ENCODE measurements at regions not wholly inside any gene's neighbourhood (a gene's known extent, or its start where the extent isn't known, plus 50 kb on each side); places are given as distances from the start of the nearest gene placed in this dataset.
A peak's percentile ranks its signal among the peaks of the same experiment; 100 is the strongest.
"Not testable (repeated sequence)": the region's sequence is repeated elsewhere in the genome, so short reads cannot be mapped to it uniquely, and the experiment has no call there.

DNA sequence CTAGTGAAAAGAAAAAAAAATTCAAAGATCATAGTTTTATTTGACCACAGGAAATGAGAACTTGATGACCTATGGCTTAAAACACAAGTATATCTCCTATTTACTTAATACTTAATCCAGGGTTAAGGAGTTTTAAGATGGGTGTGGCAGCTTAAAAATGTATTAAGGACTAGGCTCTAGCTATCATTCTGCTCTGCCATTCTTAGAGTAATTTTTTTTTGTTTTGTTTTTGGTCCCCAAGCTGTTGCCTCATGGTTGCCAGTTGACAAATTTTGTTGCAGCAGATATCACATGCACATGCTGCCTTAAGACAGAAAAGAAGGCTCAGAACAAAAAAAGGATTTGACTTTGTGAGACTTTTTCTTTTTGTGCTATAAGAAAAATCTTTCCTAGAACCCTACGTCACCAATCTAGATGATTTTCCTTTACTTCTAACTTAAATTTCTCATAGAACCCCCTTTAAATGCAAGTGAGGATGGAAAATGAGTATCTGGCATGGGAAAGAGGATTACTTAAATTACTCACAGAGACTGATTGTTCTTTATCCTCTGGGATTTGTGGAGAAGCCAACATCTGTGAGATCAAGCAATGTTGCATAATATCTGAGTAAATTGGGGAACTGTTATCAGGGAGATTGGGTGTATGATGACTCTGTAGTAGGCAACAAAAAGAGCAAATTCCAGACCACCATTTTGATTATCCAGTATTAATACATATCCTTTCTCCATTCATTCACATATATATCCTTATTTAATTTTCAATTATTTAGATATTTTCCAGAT, 364.7 kb upstream of the CD180 start:
- DNase-seq (ENCODE audit: low read depth): no peak

DNA sequence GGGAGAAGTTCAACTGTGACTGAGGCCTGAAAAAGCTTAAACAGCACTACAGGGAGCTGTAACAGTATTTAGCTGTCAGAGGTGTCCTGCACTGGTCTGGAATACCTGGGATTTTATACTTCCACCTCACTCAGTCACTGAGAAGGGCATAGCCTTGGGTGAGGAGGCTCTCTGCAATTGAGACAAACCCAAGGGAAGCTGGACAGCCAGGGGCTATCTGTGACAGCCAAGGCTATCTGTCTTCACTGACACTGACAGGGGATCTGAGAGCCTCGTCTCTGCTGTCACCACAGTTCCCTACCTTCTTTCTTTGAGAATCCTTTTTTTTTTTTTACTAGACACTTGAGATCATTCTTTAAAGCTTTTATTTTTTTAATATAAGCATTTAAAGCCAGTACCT, 356.2 kb upstream of the CD180 start:
- no peak for DNase-seq (ENCODE audit: low read depth)

DNA sequence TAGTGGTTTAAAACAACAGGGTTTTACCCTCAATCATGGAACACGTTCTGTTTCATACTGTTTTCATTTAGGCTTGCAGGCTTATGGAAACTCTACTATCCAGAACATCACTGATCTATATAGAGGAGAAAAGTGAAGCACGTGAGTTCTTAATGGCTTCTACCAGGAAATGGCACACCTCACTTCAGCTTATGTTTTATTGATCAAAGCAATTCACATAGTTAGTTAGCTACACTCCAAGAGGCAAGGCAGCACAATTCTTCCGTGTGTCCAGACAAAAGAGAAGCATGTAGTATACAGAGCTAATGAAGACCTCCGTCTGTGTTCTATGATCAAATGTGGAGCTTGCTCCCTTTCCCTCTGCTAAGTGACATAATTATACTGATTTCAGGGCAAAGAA, 353.3 kb upstream of the CD180 start:
- no peak for DNase-seq (ENCODE audit: low read depth)

DNA sequence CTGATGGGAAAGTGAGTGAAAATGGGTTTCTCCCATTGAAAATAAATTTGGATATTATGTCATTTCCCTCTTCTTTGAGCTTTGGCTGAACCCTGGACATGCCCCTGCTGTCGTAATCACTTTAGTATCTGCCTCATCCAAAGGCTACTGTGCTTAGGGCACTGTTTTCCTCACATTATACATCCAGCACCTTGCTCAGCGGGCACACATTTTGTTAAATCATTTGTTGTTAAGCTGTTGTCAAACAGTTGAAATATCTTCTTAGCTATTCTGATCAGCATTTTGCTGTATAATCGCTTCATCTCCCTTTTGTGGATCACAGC, 352.7 kb upstream of the CD180 start:
- no peak for DNase-seq (ENCODE audit: low read depth)

DNA sequence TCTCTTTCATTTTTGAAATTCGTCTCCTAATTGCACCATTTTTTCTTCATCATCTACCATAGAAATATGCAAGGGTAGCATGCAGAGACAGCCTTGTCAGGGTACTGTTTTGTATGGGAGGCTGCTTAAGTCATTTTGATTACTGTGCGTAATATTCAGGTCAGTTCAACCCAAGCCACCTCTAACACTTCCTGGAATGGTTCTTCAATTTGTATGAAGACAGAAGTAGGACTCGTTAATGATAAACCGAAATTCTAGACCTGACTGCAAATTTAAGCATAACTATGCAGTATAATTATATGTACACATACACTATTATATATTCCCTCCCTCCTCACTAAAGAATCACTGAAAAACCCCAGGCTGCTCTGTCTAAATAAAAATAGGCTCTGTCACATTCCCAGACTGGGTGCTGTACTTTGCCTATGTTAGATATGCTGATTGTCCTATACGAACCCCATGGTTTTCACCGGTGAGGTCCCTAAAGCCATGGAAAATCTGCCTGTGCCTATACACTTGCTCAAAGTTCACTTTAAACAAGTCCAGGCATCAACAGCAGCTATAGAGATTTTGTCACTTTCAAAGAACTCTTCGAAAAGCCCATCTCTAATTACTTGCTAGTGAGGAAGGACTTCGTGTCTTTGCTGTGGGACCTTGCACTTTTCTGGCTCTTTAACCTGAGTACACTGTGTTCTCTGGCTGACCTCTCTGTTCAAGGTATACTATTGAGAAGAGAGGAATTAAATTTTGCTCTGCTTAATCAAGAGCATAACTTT, 352.1 kb upstream of the CD180 start:
- no peak for DNase-seq (ENCODE audit: low read depth)

DNA sequence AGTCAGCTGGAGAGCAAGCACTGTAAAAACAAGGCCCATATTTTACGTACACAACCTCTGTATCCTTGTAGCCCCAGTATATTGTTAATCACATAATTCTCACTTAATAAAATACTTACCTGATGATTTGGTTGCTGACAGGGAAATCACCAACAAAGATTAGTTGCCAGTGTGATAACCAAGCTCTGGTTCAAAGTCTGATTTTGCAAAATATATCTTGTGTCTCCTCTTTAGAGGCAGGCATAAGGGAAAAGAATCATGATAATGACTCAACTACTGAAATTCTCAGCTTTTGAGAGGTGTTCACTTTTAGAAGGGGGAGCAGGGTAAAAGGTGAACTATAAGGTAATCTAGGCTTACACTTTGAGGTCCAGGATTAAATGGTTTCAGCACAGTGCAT, 351.1 kb upstream of the CD180 start:
- DNase-seq (ENCODE audit: low read depth): no peak

DNA sequence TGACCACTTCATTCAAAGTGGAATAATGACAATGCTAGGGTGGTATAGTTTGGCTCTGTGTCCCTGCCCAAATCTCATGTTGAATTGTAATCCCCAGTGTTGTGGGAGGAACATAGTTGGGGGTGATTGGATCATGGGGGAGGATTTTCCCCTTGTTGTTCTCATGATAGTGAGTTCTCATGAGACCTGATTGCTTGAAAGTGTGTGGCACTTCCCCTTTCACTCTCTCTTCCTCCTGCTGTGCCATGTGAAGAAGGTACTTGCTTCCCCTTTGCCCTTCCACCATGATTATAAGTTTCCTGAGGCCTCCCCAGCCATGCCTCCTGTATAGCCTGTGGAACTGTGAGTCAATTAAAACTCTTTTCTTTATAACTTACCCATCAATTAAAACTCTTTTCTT, 348.3 kb upstream of the CD180 start:
- DNase-seq (ENCODE audit: low read depth): not testable (repeated sequence)

DNA sequence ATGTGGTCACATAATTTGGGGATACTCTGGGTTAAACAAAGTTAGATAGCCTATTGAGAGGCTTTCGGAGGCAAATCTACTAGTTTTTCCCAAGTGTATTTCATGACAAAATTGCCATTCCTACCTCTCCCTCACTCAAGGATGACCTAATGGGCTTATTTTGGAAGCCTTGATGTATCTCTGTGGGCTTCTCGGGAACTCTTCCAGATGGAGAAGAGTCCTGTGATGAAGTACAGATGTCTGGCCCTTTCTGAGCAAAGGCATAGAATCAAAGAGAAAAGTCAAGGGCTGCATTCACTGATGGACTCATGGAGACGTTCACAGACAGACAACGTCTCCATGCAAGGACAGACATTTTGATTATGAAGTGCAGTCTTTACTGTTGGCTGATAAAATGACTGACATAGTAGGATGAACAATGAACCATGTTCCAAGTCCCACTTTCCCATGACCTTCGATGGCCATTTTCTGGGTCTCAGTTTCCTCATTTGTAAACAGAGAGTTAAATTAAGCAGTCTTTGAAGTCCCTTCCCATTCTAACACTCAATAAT, 347.2 kb upstream of the CD180 start:
- DNase-seq (ENCODE audit: low read depth): no peak

DNA sequence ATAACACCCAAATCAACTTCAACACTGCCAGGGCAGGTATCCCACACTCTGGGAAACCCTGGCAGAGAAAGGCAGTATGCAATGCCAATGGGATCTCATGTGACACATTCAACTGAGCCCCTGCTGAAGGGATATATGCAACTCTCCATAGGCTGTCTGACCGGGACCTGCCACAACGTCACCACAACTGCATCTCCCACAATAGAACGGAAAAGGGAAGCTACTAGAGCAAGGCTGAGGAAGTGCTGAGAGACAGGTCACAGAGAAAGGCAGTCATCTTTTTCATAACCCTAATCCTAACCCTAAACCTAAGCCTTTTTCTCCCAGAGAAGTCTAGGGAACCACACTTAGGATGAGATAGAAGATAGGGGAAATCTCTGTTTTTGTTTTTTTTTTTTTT, 345.9 kb upstream of the CD180 start:
- DNase-seq (ENCODE audit: low read depth): no peak

DNA sequence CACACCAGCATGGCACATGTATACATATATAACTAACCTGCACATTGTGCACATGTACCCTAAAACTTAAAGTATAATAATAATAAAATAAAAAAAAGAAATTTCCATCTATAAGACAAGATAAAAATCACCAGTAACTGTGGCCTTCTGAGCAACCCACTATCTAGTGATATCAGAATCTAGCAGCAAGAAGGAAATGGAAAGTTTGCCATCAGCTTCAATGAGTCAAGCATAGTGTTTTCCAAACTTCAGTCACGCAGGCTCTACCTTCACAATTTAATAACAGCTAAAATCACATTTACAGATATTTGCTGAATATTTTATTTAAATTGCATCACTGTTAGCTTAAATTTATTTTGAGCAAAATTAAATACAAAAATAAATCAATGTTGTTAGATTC, 345.3 kb upstream of the CD180 start:
- DNase-seq (ENCODE audit: low read depth): no peak

DNA sequence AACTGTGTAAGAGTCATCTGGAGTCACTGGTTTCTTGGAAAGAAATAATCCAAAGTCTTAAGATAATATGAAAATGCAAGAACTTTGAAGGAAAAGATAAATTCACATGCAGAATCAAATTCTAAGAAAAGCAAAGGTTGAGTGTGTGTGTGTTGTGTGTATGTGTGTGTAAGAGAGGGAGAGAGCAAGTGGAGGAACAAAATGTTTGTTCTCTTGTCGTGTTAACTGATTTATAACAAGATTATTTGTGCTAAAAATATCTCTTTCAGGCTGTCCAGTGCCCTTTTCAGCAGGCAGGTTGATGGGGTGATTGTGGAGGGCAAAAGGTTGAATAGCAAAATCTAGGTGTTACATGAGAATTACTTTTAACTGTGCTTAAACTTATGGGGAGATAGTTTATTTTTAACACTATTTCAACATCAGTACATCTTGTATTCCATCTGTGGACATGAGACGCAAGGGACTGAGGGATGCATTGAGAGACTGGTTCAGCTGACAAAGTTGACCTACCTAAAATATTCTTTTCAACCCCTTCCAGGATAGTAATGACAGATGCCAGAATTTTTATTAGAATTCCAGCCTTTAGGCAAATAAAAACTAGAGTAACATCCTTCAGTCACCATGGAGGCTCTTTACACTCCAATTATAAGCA, 342.4 kb upstream of the CD180 start:
- DNase-seq (ENCODE audit: low read depth): no peak

DNA sequence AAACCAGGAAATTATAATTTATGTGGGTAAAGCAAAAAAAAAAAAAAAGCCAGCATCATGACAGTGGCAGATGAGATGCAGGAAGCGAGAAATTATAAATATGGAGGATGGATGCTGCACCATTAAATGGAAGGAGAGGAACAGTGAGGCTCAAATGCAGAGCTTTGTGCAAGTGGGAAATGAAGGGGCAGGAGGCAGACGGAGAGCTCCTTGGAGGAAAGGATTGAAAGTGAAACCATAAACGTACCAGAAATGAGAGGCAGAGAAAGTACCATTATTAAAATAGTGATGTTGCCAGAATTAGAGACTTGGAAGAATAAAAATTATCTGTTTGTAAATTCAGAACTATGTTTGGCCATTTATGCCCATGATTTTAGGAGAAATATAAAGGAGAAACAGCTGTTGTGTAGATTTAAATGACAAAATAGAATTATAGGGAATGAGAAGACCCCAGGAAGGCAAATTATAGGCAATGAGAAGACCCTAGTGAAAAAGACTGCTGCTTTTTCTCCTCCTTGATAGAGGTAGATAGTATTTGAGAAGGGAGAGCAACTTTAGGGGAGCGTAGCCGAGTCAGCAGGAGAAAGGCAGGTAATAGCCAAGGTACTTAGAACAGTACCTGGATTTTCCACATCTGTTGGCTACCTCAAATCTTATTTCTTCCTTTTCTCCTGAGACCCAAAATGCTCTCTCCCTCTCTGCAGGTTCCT, 341.0 kb upstream of the CD180 start:
- no peak for DNase-seq (ENCODE audit: low read depth)

DNA sequence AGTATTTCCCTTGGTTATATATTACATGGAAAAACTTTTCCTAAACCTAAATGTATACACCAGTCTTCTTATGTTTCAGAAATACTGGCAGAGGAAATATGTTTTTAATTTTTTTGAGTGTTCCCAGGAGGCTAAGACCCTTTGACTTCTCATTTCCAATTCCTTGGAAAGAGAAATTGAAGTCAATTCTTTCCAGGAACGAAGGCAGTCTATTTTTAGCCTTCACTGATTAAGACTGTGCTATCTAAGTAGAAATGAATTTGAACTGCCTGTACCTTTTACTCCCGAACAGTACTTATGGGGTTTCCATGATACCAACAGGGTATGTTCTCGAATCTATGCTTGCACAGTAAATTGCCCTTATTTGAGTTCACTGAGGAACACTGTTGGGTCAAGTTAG, 340.3 kb upstream of the CD180 start:
- no peak for DNase-seq (ENCODE audit: low read depth)

DNA sequence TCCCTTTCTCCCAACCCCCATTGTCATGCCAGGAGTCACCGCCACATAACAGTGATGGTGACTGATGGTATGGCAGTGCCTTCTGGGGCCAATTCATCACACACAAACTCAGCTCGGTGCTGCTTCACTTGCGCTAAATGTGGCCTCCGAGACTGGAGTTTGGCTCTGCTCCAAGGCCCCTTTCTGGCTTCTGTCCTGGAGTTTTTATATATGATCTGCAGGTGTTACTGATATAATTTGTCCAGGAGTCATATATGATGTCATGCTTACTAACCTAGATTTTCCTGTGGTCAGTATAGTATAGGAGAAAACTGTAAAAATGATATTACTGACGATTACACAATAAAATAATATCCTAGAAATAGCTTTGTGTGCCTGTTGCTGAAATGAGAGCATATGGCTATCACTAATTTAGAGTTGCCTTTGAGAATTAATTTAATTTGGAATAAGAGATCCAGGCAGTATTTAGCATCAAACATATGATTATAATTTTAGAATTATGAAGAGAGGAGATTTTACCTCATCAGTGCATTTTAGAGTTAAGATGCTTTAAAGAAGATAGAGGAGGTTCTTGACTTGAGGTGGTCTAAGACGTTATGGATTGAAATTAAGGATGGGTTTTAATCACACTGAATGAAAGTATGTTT, 334.1 kb upstream of the CD180 start:
- no peak for DNase-seq (ENCODE audit: low read depth)

DNA sequence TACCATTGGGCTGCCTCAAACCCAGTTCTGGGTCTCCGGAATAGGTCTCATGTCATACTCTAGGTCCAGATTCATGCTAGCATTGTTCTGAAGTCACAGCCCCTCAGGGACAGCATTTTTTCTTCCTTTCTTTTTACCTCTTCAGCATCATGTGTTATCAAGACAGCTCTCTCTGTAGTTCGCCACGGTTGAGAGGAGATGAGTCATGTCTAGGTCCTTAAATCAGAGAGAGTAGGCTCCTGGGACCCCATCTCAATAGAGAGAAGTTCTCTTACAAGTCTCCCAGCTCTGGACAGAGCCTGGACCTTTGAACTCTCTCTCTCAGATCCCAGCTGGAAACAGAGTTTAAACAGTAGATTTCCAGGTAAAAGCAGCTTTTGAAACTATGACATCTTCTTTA, 332.4 kb upstream of the CD180 start:
- DNase-seq (ENCODE audit: low read depth): no peak

DNA sequence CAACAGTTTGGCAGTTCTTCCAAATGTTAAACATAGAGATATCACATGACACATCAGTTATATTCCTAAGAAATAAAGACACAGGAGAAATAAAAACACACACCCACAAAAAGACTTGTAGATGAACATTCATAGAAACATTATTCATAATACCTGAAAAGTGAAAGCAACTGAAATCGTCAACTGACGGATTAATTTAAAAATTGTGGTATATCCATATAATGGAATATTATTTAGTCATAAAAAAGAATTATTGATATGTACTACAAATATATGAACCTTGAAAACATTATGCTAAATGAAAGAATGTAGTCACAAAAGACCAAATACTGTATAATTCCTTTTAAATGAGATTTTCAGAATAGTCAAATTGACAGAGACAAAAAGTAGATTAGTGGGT, 330.2 kb upstream of the CD180 start:
- DNase-seq (ENCODE audit: low read depth): no peak

DNA sequence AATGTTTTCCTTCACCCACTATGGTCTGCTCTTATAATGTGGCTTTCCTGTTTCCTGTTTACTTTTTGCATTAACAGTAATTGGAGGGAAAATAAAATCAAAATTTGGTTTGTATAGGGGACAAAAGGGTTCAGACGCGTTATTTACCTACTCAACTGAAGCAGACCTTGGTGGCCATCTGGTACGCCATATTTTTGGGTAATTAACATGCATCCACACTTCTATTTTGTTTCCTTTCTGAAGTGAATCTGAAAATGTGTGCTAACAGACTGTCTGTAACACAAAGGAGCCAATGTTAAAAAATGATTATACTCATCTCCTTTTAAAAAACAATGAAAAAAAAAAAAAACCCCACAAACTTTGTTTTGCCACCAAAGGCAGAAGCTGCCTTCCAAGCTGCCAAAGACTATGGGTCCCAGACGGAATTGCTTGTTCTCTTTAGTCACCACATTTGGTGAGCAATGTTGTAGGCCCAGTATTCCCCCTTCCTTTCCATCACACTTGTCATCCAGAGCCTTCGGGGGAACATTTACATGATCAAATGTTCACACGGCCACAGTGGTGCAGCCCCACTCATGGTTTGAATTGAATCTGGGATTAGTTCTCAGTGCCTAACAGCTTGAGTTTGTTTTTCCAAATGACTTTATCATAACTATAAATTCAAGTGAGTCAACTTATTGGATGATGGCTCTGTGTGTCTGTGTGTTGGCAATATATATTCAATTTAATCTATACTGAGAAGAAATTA, 323.7 kb upstream of the CD180 start:
- no peak for DNase-seq (ENCODE audit: low read depth)

DNA sequence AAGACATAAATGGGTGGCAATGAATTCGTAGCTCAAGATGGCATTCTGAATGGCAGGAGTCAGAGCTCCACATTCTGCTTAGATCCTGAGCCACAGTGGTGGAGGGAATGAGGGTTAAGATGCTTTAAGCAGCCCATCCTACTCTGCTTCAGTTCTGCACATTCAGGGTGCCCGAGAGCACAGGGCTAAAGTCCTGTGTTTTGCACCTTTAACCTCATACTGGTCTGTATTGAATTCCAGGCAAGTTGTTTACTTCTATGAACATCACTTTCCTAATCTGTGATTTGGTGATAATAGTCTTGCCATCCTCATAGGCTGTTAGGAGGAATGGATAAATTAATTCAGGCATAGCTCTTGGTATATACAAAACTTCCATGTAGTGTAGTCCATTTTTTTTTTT, 321.6 kb upstream of the CD180 start:
- DNase-seq (ENCODE audit: low read depth): no peak

DNA sequence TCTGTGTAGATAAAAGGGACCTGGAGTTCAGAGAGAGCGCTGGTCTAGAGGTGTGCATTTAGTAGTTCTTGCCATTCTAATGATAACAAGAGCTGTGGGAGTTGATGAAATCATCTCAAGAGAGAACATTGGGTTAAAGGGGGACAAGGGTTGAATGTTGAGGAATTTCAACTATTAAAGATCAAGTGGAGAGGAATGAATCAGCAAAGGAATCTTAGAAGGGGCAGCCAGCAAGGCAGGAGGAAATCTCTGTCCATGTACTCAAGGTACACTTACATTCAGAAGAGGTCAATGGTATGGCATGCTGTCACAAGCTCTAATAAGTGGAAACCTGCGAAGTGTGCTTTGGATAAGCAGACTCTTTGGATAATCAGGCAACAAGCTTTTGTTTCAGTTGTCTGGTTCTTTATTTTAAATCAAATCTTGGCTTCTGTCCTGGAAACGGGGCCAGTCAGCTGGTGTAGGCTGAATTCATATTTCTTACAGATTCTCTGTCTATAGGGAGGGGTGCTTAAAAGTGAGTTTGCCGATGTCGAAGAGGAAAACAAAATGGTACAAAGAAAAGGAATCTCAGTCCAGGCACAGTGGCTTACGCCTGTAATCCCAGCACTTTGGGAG, 320.5 kb upstream of the CD180 start:
- DNase-seq (ENCODE audit: low read depth): peak; percentile 71

DNA sequence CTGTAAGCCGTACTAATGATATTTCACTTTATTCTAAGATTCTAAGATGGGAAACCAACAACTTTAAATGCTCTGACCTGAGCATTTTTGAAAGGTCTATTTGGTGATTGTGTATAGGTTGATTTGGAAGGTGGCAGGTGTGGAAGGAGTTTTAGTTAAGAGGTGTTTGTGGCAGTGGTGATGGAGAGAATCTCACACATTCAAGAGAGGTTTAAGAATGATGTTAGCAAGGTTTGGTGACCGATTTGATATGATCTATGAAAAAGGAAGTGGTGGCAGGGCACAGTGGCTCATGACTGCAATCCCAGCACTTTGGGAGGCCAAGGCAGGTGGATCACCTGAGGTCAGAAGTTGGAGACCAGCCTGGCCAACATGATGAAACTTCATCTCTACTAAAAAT, 319.2 kb upstream of the CD180 start:
- DNase-seq (ENCODE audit: low read depth): no peak
